Breast epithelium (tissue), 4 donors: ENCODE measurements at regions not wholly inside any gene's neighbourhood (a gene's known extent, or its start where the extent isn't known, plus 50 kb on each side); places are given as distances from the start of the nearest gene placed in this dataset.
A peak's percentile ranks its signal among the peaks of the same experiment; 100 is the strongest.

ENCODE experiments used
- DNase-seq, 2 donors: peaks; one replicate each; pipeline ENCODE4 v3.0.0-alpha.2; 2019; ENCODE audit warnings: low spot score in 2 of 2
- H3K27ac ChIP-seq, 2 donors: fragments of 200-600 bp; sonication (generic) in 1 of 2; one replicate each; pipeline ENCODE4 v1.5.1; 2016 to 2019; ENCODE audit warnings: mild to moderate bottlenecking in 1 of 2
- H3K27me3 ChIP-seq, 2 donors: fragments of 200-600 bp; sonication (generic) in 1 of 2; one replicate each; pipeline versions ENCODE4 v1.5.1 to v1.6.0; 2017 to 2019; ENCODE audit warnings: control low read depth in 1 of 2, mild to moderate bottlenecking in 1 of 2
- H3K36me3 ChIP-seq: fragments of 200-600 bp; one replicate; pipeline ENCODE4 v1.5.1; 2019
- H3K4me1 ChIP-seq, 2 donors: fragments of 200-600 bp; sonication (generic); one replicate each; pipeline ENCODE4 v1.5.1; 2016 to 2019; ENCODE audit warnings: control low read depth in 1 of 2
- H3K4me3 ChIP-seq, 3 donors: fragments of 200-600 bp; sonication (generic); 1 replicate in 2 of 3; 2 replicates in 1 of 3; pipeline ENCODE4 v1.5.1; 2016 to 2019; ENCODE audit warnings: mild to moderate bottlenecking in 3 of 3, moderate library complexity in 2 of 3
- H3K9me3 ChIP-seq, 2 donors: fragments of 200-600 bp; sonication (generic) in 1 of 2; one replicate each; pipeline ENCODE4 v1.5.1; 2016 to 2019; ENCODE audit warnings: control low read depth in 1 of 2
- CTCF ChIP-seq, 3 donors: fragments of 450-650 bp; IDR thresholded peaks; one replicate each; pipeline ENCODE4 v1.5.1; 2016 to 2017; ENCODE audit warnings: antibody characterized with exemption in 3 of 3, mild to moderate bottlenecking in 3 of 3, moderate library complexity in 3 of 3
- POLR2A ChIP-seq: fragments of 450-650 bp; IDR thresholded peaks from one replicate; pipeline ENCODE4 v1.6.1; 2016; ENCODE audit warnings: antibody characterized with exemption, mild to moderate bottlenecking, moderate library complexity
- POLR2AphosphoS5 ChIP-seq, 3 donors: sonication (generic); formaldehyde crosslinking; IDR thresholded peaks; one replicate each; pipeline ENCODE4 v1.6.1; 2017; ENCODE audit warnings: antibody characterized with exemption in 3 of 3
- intact Hi-C: fragments of 100-400 bp; cut with DNase I; formaldehyde crosslinking; loops from one replicate; pipeline ENCODE4 v1.15.1; 2023; ENCODE audit warnings: low total_unique reads

GRCh38 chr11:43545610-43546009 lies 134.9 kb upstream of the HSD17B12 start:
- intact Hi-C loops: no loop called here

GRCh38 chr11:43546561-43547429 lies 133.7 kb upstream of the HSD17B12 start:
- no peaks in the 10 kb centered on the region for H3K9me3 ChIP-seq
- no peak for DNase-seq
- intact Hi-C loops: no loop called here
- H3K4me1 ChIP-seq: no peaks in the 10 kb centered on the region
- H3K4me3 ChIP-seq: peak overlapping the region in 2 of 3 donors; percentile 47 to 67
- TF ChIP-seq POLR2A: no peak
- no peak for TF ChIP-seq POLR2AphosphoS5 (IDR thresholded peaks at IDR 0.05)
- no peak for TF ChIP-seq CTCF (IDR thresholded peaks at IDR 0.05)
- H3K27ac ChIP-seq: no peak overlapping the region
- H3K36me3 ChIP-seq: no peaks in the 10 kb centered on the region
- H3K27me3 ChIP-seq: peaks cover 0 to 12% of the 10 kb centered on the region in 2 donors

More at GRCh38 chr11:43545610-43546009, 134.9 kb upstream of the HSD17B12 start:
- peaks cover 0 to 12% of the 10 kb centered on the region in 2 donors for H3K27me3 ChIP-seq
- H3K9me3 ChIP-seq: no peaks in the 10 kb centered on the region
- H3K36me3 ChIP-seq: no peaks in the 10 kb centered on the region
- no peaks in the 10 kb centered on the region for H3K4me1 ChIP-seq
- no peak for DNase-seq
- H3K4me3 ChIP-seq: no peak overlapping the region
- no peak for TF ChIP-seq CTCF (IDR thresholded peaks at IDR 0.05)
- TF ChIP-seq POLR2AphosphoS5 (IDR thresholded peaks at IDR 0.05): no peak
- TF ChIP-seq POLR2A: no peak
- no peak overlapping the region for H3K27ac ChIP-seq

GRCh38 chr11:43547430-43547831 lies 133.1 kb upstream of the HSD17B12 start:
- intact Hi-C loops: no loop called here
- Histone ChIP-seq H3K9me3 (no peaks in the 10 kb centered on the region), H3K4me1 (no peaks in the 10 kb centered on the region), H3K27me3 (peaks cover 0 to 12% of the 10 kb centered on the region in 2 donors), H3K27ac (no peak overlapping the region), H3K4me3 (peak overlapping the region; percentile 4 to 67 (median 47)), H3K36me3 (no peaks in the 10 kb centered on the region)
- TF ChIP-seq POLR2AphosphoS5 (IDR thresholded peaks at IDR 0.05) (no peak), POLR2A (no peak), CTCF (IDR thresholded peaks at IDR 0.05) (no peak)
- DNase-seq: no peak

- no peaks in the 10 kb centered on the region for H3K36me3 ChIP-seq
- no peak overlapping the region for H3K27ac ChIP-seq
- DNase-seq: no peak
- H3K27me3 ChIP-seq: peaks cover 0 to 12% of the 10 kb centered on the region in 2 donors
- H3K4me1 ChIP-seq: no peaks in the 10 kb centered on the region
- TF ChIP-seq POLR2A (no peak), POLR2AphosphoS5 (IDR thresholded peaks at IDR 0.05) (no peak), CTCF (IDR thresholded peaks at IDR 0.05) (no peak)
- intact Hi-C loops: no loop called here
- H3K9me3 ChIP-seq: no peaks in the 10 kb centered on the region
- H3K4me3 ChIP-seq: peak overlapping the region; percentile 4 to 67 (median 47)
Measured at GRCh38 chr11:43547889-43548381, 132.6 kb upstream of the HSD17B12 start.

- H3K36me3 ChIP-seq: no peaks in the 10 kb centered on the region
- no peaks in the 10 kb centered on the region for H3K4me1 ChIP-seq
- intact Hi-C loops: no loop called here
- H3K27me3 ChIP-seq: peaks cover 0 to 13% of the 10 kb centered on the region in 2 donors
- no peak overlapping the region for H3K4me3 ChIP-seq
- no peaks in the 10 kb centered on the region for H3K9me3 ChIP-seq
- TF ChIP-seq POLR2AphosphoS5 (IDR thresholded peaks at IDR 0.05) (no peak), CTCF (IDR thresholded peaks at IDR 0.05) (no peak), POLR2A (no peak)
- DNase-seq: no peak
- no peak overlapping the region for H3K27ac ChIP-seq
Measured at GRCh38 chr11:43548916-43549315, 131.6 kb upstream of the HSD17B12 start.
